Kidney tubule cell (primary cell): ENCODE measurements at regions not wholly inside any gene's neighbourhood (a gene's known extent, or its start where the extent isn't known, plus 50 kb on each side); places are given as distances from the start of the nearest gene placed in this dataset.

ENCODE experiments used
- DNase-seq: peaks from one replicate; pipeline ENCODE4 v3.0.0-alpha.2; 2018; ENCODE audit warnings: low spot score

GRCh38 chr12:20196767-20197166 is 171.6 kb upstream of the PDE3A start:
- no peak for DNase-seq

- no peak for DNase-seq
These were observed 170.9 kb upstream of the PDE3A start for GRCh38 chr12:20197411-20197810.

- DNase-seq = no peak
These were observed 168.6 kb upstream of the PDE3A start for GRCh38 chr12:20199780-20200179.

GRCh38 chr12:20201733-20202132 is 166.6 kb upstream of the PDE3A start:
- DNase-seq = no peak

- DNase-seq = no peak
These were observed 162.5 kb upstream of the PDE3A start for GRCh38 chr12:20205854-20206253.

GRCh38 chr12:20206410-20206809 is 161.9 kb upstream of the PDE3A start:
- DNase-seq = no peak

GRCh38 chr12:20210621-20211215 is 157.6 kb upstream of the PDE3A start:
- no peak for DNase-seq

GRCh38 chr12:20211541-20211940 is 156.8 kb upstream of the PDE3A start:
- peak; percentile 3 for DNase-seq

GRCh38 chr12:20211981-20212421 is 156.3 kb upstream of the PDE3A start:
- peak; percentile 20 for DNase-seq

- peak; percentile 96 for DNase-seq
These were observed 155.4 kb upstream of the PDE3A start for GRCh38 chr12:20212658-20213555.

GRCh38 chr12:20213723-20214625 is 154.4 kb upstream of the PDE3A start:
- DNase-seq = no peak

- DNase-seq = peak; percentile 48
These were observed 148.0 kb upstream of the PDE3A start for GRCh38 chr12:20220339-20220738.

- DNase-seq = no peak
These were observed 135.2 kb upstream of the PDE3A start for GRCh38 chr12:20232931-20233675.

- DNase-seq = no peak
These were observed 133.9 kb upstream of the PDE3A start for GRCh38 chr12:20234474-20234873.

GRCh38 chr12:20237091-20237490 is 131.2 kb upstream of the PDE3A start:
- DNase-seq = no peak

- DNase-seq = no peak
These were observed 122.8 kb upstream of the PDE3A start for GRCh38 chr12:20245491-20245890.

- no peak for DNase-seq
These were observed 119.7 kb upstream of the PDE3A start for GRCh38 chr12:20248646-20249045.

- DNase-seq = no peak
These were observed 117.6 kb upstream of the PDE3A start for GRCh38 chr12:20250761-20251160.

- no peak for DNase-seq
These were observed 111.0 kb upstream of the PDE3A start for GRCh38 chr12:20257311-20257710.

GRCh38 chr12:20259786-20260185 is 108.6 kb upstream of the PDE3A start:
- no peak for DNase-seq

- DNase-seq = no peak
These were observed 107.5 kb upstream of the PDE3A start for GRCh38 chr12:20260851-20261250.

GRCh38 chr12:20262119-20262518 is 106.2 kb upstream of the PDE3A start:
- DNase-seq = no peak
